ENCODE measurements at regions not wholly inside any gene's neighbourhood (a gene's known extent, or its start where the extent isn't known, plus 50 kb on each side); places are given as distances from the start of the nearest gene placed in this dataset.
A peak's percentile ranks its signal among the peaks of the same experiment; 100 is the strongest.
"Not testable (repeated sequence)": the region's sequence is repeated elsewhere in the genome, so short reads cannot be mapped to it uniquely, and the experiment has no call there.

- H3K4me3 ChIP-seq (ENCODE audit: low read depth in 2 of 2, low read length in 2 of 2); intact Hi-C loops (cut with micrococcal nuclease; ENCODE audit: unreplicated experiment); H3K9me3 ChIP-seq (ENCODE audit: control insufficient read depth, insufficient read depth, low read depth, low read length); H3K27me3 ChIP-seq (ENCODE audit: control insufficient read depth, insufficient read depth, low read length); H3K27ac ChIP-seq (ENCODE audit: low read length); in situ Hi-C loops (cut with HindIII; ENCODE audit: low pct_unique_long_range_greater_than_20kb, low sequenced_read_pairs); BruUV-seq (replicated peaks); H3K36me3 ChIP-seq (ENCODE audit: control insufficient read depth, insufficient read depth, low read length); H3K4me1 ChIP-seq (ENCODE audit: control insufficient read depth, insufficient read depth, low read length); CTCF ChIA-PET; POLR2A ChIA-PET; DNase-seq (ENCODE audit: low read depth, low spot score): not testable (repeated sequence)
- peak; percentile 70 for ATAC-seq
Observed at GRCh38 chr5:176034407-176035200, 66.5 kb upstream of the THOC3 start.

GRCh38 chr5:176035201-176035530 is 67.1 kb upstream of the THOC3 start:
- H3K4me3 ChIP-seq (ENCODE audit: low read depth in 2 of 2, low read length in 2 of 2); intact Hi-C loops (cut with micrococcal nuclease; ENCODE audit: unreplicated experiment); CTCF ChIA-PET; H3K27ac ChIP-seq (ENCODE audit: low read length); DNase-seq (ENCODE audit: low read depth, low spot score); in situ Hi-C loops (cut with HindIII; ENCODE audit: low pct_unique_long_range_greater_than_20kb, low sequenced_read_pairs); H3K27me3 ChIP-seq (ENCODE audit: control insufficient read depth, insufficient read depth, low read length); ATAC-seq; H3K9me3 ChIP-seq (ENCODE audit: control insufficient read depth, insufficient read depth, low read depth, low read length); H3K36me3 ChIP-seq (ENCODE audit: control insufficient read depth, insufficient read depth, low read length); H3K4me1 ChIP-seq (ENCODE audit: control insufficient read depth, insufficient read depth, low read length); BruUV-seq (replicated peaks); POLR2A ChIA-PET: not testable (repeated sequence)

- ATAC-seq: peak; percentile 40
- BruUV-seq (replicated peaks); POLR2A ChIA-PET; DNase-seq (ENCODE audit: low read depth, low spot score); H3K9me3 ChIP-seq (ENCODE audit: control insufficient read depth, insufficient read depth, low read depth, low read length); H3K4me1 ChIP-seq (ENCODE audit: control insufficient read depth, insufficient read depth, low read length); CTCF ChIA-PET; intact Hi-C loops (cut with micrococcal nuclease; ENCODE audit: unreplicated experiment); in situ Hi-C loops (cut with HindIII; ENCODE audit: low pct_unique_long_range_greater_than_20kb, low sequenced_read_pairs); H3K36me3 ChIP-seq (ENCODE audit: control insufficient read depth, insufficient read depth, low read length); H3K4me3 ChIP-seq (ENCODE audit: low read depth in 2 of 2, low read length in 2 of 2); H3K27ac ChIP-seq (ENCODE audit: low read length); H3K27me3 ChIP-seq (ENCODE audit: control insufficient read depth, insufficient read depth, low read length): not testable (repeated sequence)
Observed at GRCh38 chr5:176035816-176036308, 67.7 kb upstream of the THOC3 start.

GRCh38 chr5:176036391-176036790 is 68.3 kb upstream of the THOC3 start:
- CTCF ChIA-PET; in situ Hi-C loops (cut with HindIII; ENCODE audit: low pct_unique_long_range_greater_than_20kb, low sequenced_read_pairs); DNase-seq (ENCODE audit: low read depth, low spot score); intact Hi-C loops (cut with micrococcal nuclease; ENCODE audit: unreplicated experiment); H3K9me3 ChIP-seq (ENCODE audit: control insufficient read depth, insufficient read depth, low read depth, low read length); H3K27me3 ChIP-seq (ENCODE audit: control insufficient read depth, insufficient read depth, low read length); BruUV-seq (replicated peaks); H3K27ac ChIP-seq (ENCODE audit: low read length); H3K4me1 ChIP-seq (ENCODE audit: control insufficient read depth, insufficient read depth, low read length); H3K36me3 ChIP-seq (ENCODE audit: control insufficient read depth, insufficient read depth, low read length); POLR2A ChIA-PET; H3K4me3 ChIP-seq (ENCODE audit: low read depth in 2 of 2, low read length in 2 of 2); ATAC-seq: not testable (repeated sequence)

- ATAC-seq; H3K4me3 ChIP-seq (ENCODE audit: low read depth in 2 of 2, low read length in 2 of 2); in situ Hi-C loops (cut with HindIII; ENCODE audit: low pct_unique_long_range_greater_than_20kb, low sequenced_read_pairs): not testable (repeated sequence)
Observed at GRCh38 chr5:176037190-176037589, 69.1 kb upstream of the THOC3 start.

GRCh38 chr5:176040105-176040801 is 72.1 kb upstream of the THOC3 start:
- in situ Hi-C loops (cut with HindIII; ENCODE audit: low pct_unique_long_range_greater_than_20kb, low sequenced_read_pairs); POLR2A ChIA-PET; BruUV-seq (replicated peaks): not testable (repeated sequence)

More at GRCh38 chr5:176037190-176037589, 69.1 kb upstream of the THOC3 start:
- H3K27me3 ChIP-seq (ENCODE audit: control insufficient read depth, insufficient read depth, low read length); H3K9me3 ChIP-seq (ENCODE audit: control insufficient read depth, insufficient read depth, low read depth, low read length); POLR2A ChIA-PET; CTCF ChIA-PET; DNase-seq (ENCODE audit: low read depth, low spot score); BruUV-seq (replicated peaks); intact Hi-C loops (cut with micrococcal nuclease; ENCODE audit: unreplicated experiment); H3K36me3 ChIP-seq (ENCODE audit: control insufficient read depth, insufficient read depth, low read length); H3K4me1 ChIP-seq (ENCODE audit: control insufficient read depth, insufficient read depth, low read length); H3K27ac ChIP-seq (ENCODE audit: low read length): not testable (repeated sequence)

GRCh38 chr5:176041248-176041994 is 73.3 kb upstream of the THOC3 start:
- POLR2A ChIA-PET; BruUV-seq (replicated peaks); H3K9me3 ChIP-seq (ENCODE audit: control insufficient read depth, insufficient read depth, low read depth, low read length); H3K27ac ChIP-seq (ENCODE audit: low read length); H3K27me3 ChIP-seq (ENCODE audit: control insufficient read depth, insufficient read depth, low read length); H3K36me3 ChIP-seq (ENCODE audit: control insufficient read depth, insufficient read depth, low read length); DNase-seq (ENCODE audit: low read depth, low spot score); H3K4me1 ChIP-seq (ENCODE audit: control insufficient read depth, insufficient read depth, low read length); CTCF ChIA-PET; in situ Hi-C loops (cut with HindIII; ENCODE audit: low pct_unique_long_range_greater_than_20kb, low sequenced_read_pairs); ATAC-seq; H3K4me3 ChIP-seq (ENCODE audit: low read depth in 2 of 2, low read length in 2 of 2); intact Hi-C loops (cut with micrococcal nuclease; ENCODE audit: unreplicated experiment): not testable (repeated sequence)

More at GRCh38 chr5:176040105-176040801, 72.1 kb upstream of the THOC3 start:
- H3K36me3 ChIP-seq (ENCODE audit: control insufficient read depth, insufficient read depth, low read length); H3K27me3 ChIP-seq (ENCODE audit: control insufficient read depth, insufficient read depth, low read length); H3K4me1 ChIP-seq (ENCODE audit: control insufficient read depth, insufficient read depth, low read length); DNase-seq (ENCODE audit: low read depth, low spot score); H3K27ac ChIP-seq (ENCODE audit: low read length); CTCF ChIA-PET; ATAC-seq; intact Hi-C loops (cut with micrococcal nuclease; ENCODE audit: unreplicated experiment); H3K9me3 ChIP-seq (ENCODE audit: control insufficient read depth, insufficient read depth, low read depth, low read length); H3K4me3 ChIP-seq (ENCODE audit: low read depth in 2 of 2, low read length in 2 of 2): not testable (repeated sequence)

Measured in Panc1 (cell line).